Activated T-helper 1 cell treated with anti-CD3 and anti-CD28 coated beads, Interleukin-12 subunit alpha, Interleukin-12 subunit beta, Interleukin-2, Interleukin-4 antibody, amounts not matched to agents 30 ng/mL and 10 ng/mL and 1 ng/mL, durations not matched to agents 14 hours and 24 hours and 36 hours (primary cell): ENCODE measurements at regions not wholly inside any gene's neighbourhood (a gene's known extent, or its start where the extent isn't known, plus 50 kb on each side); places are given as distances from the start of the nearest gene placed in this dataset.
"Not testable (repeated sequence)": the region's sequence is repeated elsewhere in the genome, so short reads cannot be mapped to it uniquely, and the experiment has no call there.

Experiments
- DNase-seq: peaks from one replicate; pipeline ENCODE4 v3.0.0; 2021; ENCODE audit warnings: low spot score
- H3K27ac Mint-ChIP-seq: one replicate; pipeline ENCODE4 v1.8.0; 2021; ENCODE audit warnings: mild to moderate bottlenecking, mixed read lengths
- H3K27me3 Mint-ChIP-seq: one replicate; pipeline ENCODE4 v1.8.0; 2022; ENCODE audit warnings: mild to moderate bottlenecking, moderate library complexity, mixed read lengths; ENCODE audit not compliant: insufficient read depth
- H3K36me3 Mint-ChIP-seq: one replicate; pipeline ENCODE4 v1.8.0; 2021; ENCODE audit warnings: low read depth, mixed read lengths
- H3K4me1 Mint-ChIP-seq: one replicate; pipeline ENCODE4 v1.8.0; 2021; ENCODE audit warnings: low read depth, mixed read lengths
- H3K4me3 Mint-ChIP-seq: one replicate; pipeline ENCODE4 v1.8.0; 2021; ENCODE audit warnings: mild to moderate bottlenecking, moderate library complexity, mixed read lengths
- H3K9me3 Mint-ChIP-seq: one replicate; pipeline ENCODE4 v1.8.0; 2021; ENCODE audit warnings: mixed read lengths
- intact Hi-C: fragments of 100-400 bp; cut with micrococcal nuclease; formaldehyde crosslinking; loops from one replicate; pipeline ENCODE4 v1.15.1; 2024

GRCh38 chr3:13766128-13766527, 113.7 kb downstream of the WNT7A start:
- Mint-ChIP-seq H3K27me3 (peaks cover 2% of the 10 kb centered on the region), H3K36me3 (no peaks in the 10 kb centered on the region), H3K4me3 (no peak overlapping the region), H3K9me3 (peaks cover 8% of the 10 kb centered on the region), H3K27ac (no peak overlapping the region), H3K4me1 (peaks cover 6% of the 10 kb centered on the region)
- intact Hi-C loops: no loop called here
- DNase-seq: no peak

GRCh38 chr3:13764161-13764560, 115.7 kb downstream of the WNT7A start:
- H3K27ac Mint-ChIP-seq: no peak overlapping the region
- DNase-seq: no peak
- intact Hi-C loops: no loop called here
- H3K9me3 Mint-ChIP-seq: peaks cover 8% of the 10 kb centered on the region
- H3K27me3 Mint-ChIP-seq: peaks cover 4% of the 10 kb centered on the region
- no peaks in the 10 kb centered on the region for H3K36me3 Mint-ChIP-seq
- H3K4me3 Mint-ChIP-seq: no peak overlapping the region
- no peaks in the 10 kb centered on the region for H3K4me1 Mint-ChIP-seq

- no peak for DNase-seq
- peaks cover 8% of the 10 kb centered on the region for H3K9me3 Mint-ChIP-seq
- peaks cover 4% of the 10 kb centered on the region for H3K27me3 Mint-ChIP-seq
- intact Hi-C loops: no loop called here
- no peaks in the 10 kb centered on the region for H3K4me1 Mint-ChIP-seq
- no peaks in the 10 kb centered on the region for H3K36me3 Mint-ChIP-seq
- no peak overlapping the region for H3K4me3 Mint-ChIP-seq
- H3K27ac Mint-ChIP-seq: no peak overlapping the region
Measured at GRCh38 chr3:13762906-13763305, 117.0 kb downstream of the WNT7A start.

GRCh38 chr3:13750731-13751130, 129.1 kb downstream of the WNT7A start:
- Mint-ChIP-seq H3K27me3 (peaks cover 7% of the 10 kb centered on the region), H3K4me3 (no peak overlapping the region), H3K9me3 (peaks cover 8% of the 10 kb centered on the region), H3K4me1 (no peaks in the 10 kb centered on the region), H3K27ac (no peak overlapping the region), H3K36me3 (no peaks in the 10 kb centered on the region)
- intact Hi-C loops: no loop called here
- DNase-seq: no peak

GRCh38 chr3:13750215-13750614, 129.7 kb downstream of the WNT7A start:
- no peak overlapping the region for H3K4me3 Mint-ChIP-seq
- intact Hi-C loops: no loop called here
- H3K4me1 Mint-ChIP-seq: no peaks in the 10 kb centered on the region
- DNase-seq: no peak
- peaks cover 6% of the 10 kb centered on the region for H3K9me3 Mint-ChIP-seq
- peaks cover 7% of the 10 kb centered on the region for H3K27me3 Mint-ChIP-seq
- H3K27ac Mint-ChIP-seq: no peak overlapping the region
- no peaks in the 10 kb centered on the region for H3K36me3 Mint-ChIP-seq

GRCh38 chr3:13749063-13749764, 130.7 kb downstream of the WNT7A start:
- no peaks in the 10 kb centered on the region for H3K4me1 Mint-ChIP-seq
- peaks cover 7% of the 10 kb centered on the region for H3K27me3 Mint-ChIP-seq
- H3K4me3 Mint-ChIP-seq: no peak overlapping the region
- no peaks in the 10 kb centered on the region for H3K9me3 Mint-ChIP-seq
- intact Hi-C loops: no loop called here
- no peak for DNase-seq
- H3K27ac Mint-ChIP-seq: no peak overlapping the region
- H3K36me3 Mint-ChIP-seq: no peaks in the 10 kb centered on the region

GRCh38 chr3:13748276-13748879, 131.5 kb downstream of the WNT7A start:
- no peaks in the 10 kb centered on the region for H3K36me3 Mint-ChIP-seq
- H3K27ac Mint-ChIP-seq: no peak overlapping the region
- peaks cover 7% of the 10 kb centered on the region for H3K27me3 Mint-ChIP-seq
- intact Hi-C loops: no loop called here
- H3K9me3 Mint-ChIP-seq: no peaks in the 10 kb centered on the region
- no peak overlapping the region for H3K4me3 Mint-ChIP-seq
- DNase-seq: no peak
- no peaks in the 10 kb centered on the region for H3K4me1 Mint-ChIP-seq

- intact Hi-C loops: no loop called here
- H3K9me3 Mint-ChIP-seq: no peaks in the 10 kb centered on the region
- peaks cover 7% of the 10 kb centered on the region for H3K27me3 Mint-ChIP-seq
- no peaks in the 10 kb centered on the region for H3K36me3 Mint-ChIP-seq
- no peak overlapping the region for H3K4me3 Mint-ChIP-seq
- DNase-seq: no peak
- no peaks in the 10 kb centered on the region for H3K4me1 Mint-ChIP-seq
- no peak overlapping the region for H3K27ac Mint-ChIP-seq
Measured at GRCh38 chr3:13747627-13748026, 132.2 kb downstream of the WNT7A start.

- DNase-seq: no peak
Measured at GRCh38 chr3:13746385-13746784, 133.5 kb downstream of the WNT7A start.

GRCh38 chr3:13745636-13746035, 134.2 kb downstream of the WNT7A start:
- intact Hi-C loops: no loop called here
- no peak for DNase-seq
- H3K4me1 Mint-ChIP-seq: no peaks in the 10 kb centered on the region
- H3K9me3 Mint-ChIP-seq: no peaks in the 10 kb centered on the region
- H3K27ac Mint-ChIP-seq: no peak overlapping the region
- no peak overlapping the region for H3K4me3 Mint-ChIP-seq
- H3K36me3 Mint-ChIP-seq: no peaks in the 10 kb centered on the region
- peaks cover 10% of the 10 kb centered on the region for H3K27me3 Mint-ChIP-seq

More at GRCh38 chr3:13746385-13746784, 133.5 kb downstream of the WNT7A start:
- Mint-ChIP-seq H3K36me3 (no peaks in the 10 kb centered on the region), H3K9me3 (no peaks in the 10 kb centered on the region), H3K27ac (no peak overlapping the region), H3K4me3 (no peak overlapping the region), H3K27me3 (peaks cover 6% of the 10 kb centered on the region), H3K4me1 (no peaks in the 10 kb centered on the region)
- intact Hi-C loops: no loop called here

- DNase-seq: no peak
- intact Hi-C loops: no loop called here
- Mint-ChIP-seq H3K9me3 (no peaks in the 10 kb centered on the region), H3K4me1 (no peaks in the 10 kb centered on the region), H3K27ac (no peak overlapping the region), H3K27me3 (peaks cover 9% of the 10 kb centered on the region), H3K4me3 (no peak overlapping the region), H3K36me3 (no peaks in the 10 kb centered on the region)
Measured at GRCh38 chr3:13740795-13741194, 139.1 kb downstream of the WNT7A start.

- H3K4me1 Mint-ChIP-seq, H3K27me3 Mint-ChIP-seq, DNase-seq, intact Hi-C loops, H3K4me3 Mint-ChIP-seq, H3K36me3 Mint-ChIP-seq, H3K27ac Mint-ChIP-seq: not testable (repeated sequence)
- peaks cover 17% of the 10 kb centered on the region for H3K9me3 Mint-ChIP-seq
Measured at GRCh38 chr3:13733726-13734125, 146.1 kb downstream of the WNT7A start.

- H3K4me1 Mint-ChIP-seq: no peaks in the 10 kb centered on the region
- no peak for DNase-seq
- H3K27me3 Mint-ChIP-seq: peaks cover 11% of the 10 kb centered on the region
- no peaks in the 10 kb centered on the region for H3K36me3 Mint-ChIP-seq
- peaks cover under 1% of the 10 kb centered on the region for H3K9me3 Mint-ChIP-seq
- no peak overlapping the region for H3K4me3 Mint-ChIP-seq
- intact Hi-C loops: no loop called here
- no peak overlapping the region for H3K27ac Mint-ChIP-seq
Measured at GRCh38 chr3:13728487-13728886, 151.4 kb downstream of the WNT7A start.
